GM21423 (cell line): ENCODE measurements at regions not wholly inside any gene's neighbourhood (a gene's known extent, or its start where the extent isn't known, plus 50 kb on each side); places are given as distances from the start of the nearest gene placed in this dataset.

ENCODE experiments used
- ATAC-seq: cut with Tn5 transposase; IDR thresholded peaks from one replicate; pipeline ENCODE4 v1.9.1; 2021; ENCODE audit warnings: mild to moderate bottlenecking, moderate library complexity; ENCODE audit not compliant: unreplicated experiment

DNA sequence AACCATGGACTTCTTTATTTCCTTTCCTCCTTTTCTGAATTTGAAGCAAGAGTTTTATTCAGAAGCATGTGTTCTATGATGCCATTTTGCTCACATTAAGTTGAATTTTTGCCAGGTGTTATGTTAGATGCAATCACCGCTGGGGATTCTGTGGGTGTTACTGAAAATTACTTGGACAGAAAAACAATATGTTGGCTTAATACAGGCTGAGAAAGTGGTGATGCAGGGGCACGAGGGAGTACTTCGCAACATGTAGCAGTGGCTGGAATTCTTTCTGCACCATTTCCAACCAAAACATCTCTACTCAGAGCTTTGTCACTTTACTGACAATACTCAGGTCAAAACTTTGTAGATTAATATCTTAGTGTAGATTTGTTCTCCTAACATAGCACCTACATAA is 109.2 kb upstream of the PCDH18 start:
- ATAC-seq: no peak

DNA sequence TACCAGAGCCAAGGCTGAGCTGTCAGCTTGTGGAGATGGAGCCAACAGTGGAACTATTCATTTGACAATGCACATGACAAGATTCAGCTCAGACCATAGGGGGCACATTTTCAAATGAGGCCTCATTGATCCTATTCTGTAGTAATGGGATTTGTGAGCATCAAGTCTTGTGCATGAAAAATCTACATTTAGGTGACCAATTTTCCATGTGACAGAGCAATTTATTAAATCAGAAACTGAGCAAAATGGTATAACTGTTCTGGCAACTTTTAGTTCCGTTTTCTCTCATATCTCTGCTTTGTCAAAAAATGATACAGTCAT is 108.5 kb upstream of the PCDH18 start:
- ATAC-seq: no peak

GRCh38 chr4:137640156-137640837 is 108.0 kb upstream of the PCDH18 start:
- peak; percentile 54 for ATAC-seq

- no peak for ATAC-seq
Observed at GRCh38 chr4:137638934-137639333, 106.6 kb upstream of the PCDH18 start.

GRCh38 chr4:137635601-137636000 is 103.3 kb upstream of the PCDH18 start:
- no peak for ATAC-seq

DNA sequence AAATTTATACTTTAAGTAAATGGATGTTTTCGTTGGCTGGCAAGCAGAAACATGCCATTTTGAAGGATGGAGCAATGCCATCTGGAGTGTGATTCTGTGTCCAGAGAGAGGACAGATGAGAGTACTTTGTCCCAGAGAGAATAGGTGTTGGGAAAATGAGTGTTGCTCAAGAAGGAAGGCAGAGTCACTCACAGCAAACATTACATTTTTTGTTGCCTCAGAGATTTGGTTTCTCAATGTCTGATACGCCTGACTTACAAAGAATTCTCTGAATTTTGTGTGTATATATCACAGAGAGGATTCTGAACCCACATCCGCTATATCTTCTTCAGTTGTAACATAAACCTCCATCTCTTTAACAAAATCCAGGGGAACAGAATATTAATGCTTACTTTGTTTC is 102.8 kb upstream of the PCDH18 start:
- ATAC-seq: no peak

- ATAC-seq: no peak
Observed at GRCh38 chr4:137632842-137633241, 100.5 kb upstream of the PCDH18 start.

GRCh38 chr4:137631605-137632004 is 99.3 kb upstream of the PCDH18 start:
- no peak for ATAC-seq

- ATAC-seq: no peak
Observed at GRCh38 chr4:137630252-137630651, 98.0 kb upstream of the PCDH18 start.

DNA sequence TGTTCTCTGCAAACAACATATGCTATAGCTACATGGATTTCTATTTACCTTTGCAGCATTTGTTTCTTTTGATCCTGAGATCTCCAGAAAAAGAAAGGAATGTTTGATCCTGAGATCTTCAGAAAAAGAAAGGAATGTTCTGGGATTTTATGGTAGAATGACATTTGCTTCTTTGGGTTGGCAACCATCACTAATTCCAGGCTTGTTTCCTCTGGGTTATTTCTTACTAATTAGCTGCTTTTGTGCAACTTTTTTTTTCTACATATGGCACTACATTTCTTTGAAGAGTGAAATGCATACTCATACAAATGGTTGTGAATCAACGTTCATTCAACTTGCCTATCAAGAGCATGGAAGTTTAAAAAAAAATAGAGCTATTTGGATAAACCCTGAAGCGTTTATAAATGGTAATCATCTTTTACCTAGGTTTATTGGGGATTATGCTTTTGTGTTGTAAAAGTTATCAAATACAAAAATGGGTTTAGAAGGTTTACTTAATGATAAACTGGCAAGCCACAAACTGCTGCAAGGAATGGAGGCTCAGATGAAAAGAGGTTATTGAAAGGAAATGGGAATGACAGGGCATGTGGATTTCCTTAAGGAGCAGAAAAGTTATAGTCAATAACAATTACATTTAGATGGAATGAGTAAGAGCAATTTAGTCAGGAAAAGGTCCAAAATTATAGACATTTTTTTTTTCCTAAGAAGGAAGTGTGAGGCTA is 95.6 kb upstream of the PCDH18 start:
- ATAC-seq: no peak

DNA sequence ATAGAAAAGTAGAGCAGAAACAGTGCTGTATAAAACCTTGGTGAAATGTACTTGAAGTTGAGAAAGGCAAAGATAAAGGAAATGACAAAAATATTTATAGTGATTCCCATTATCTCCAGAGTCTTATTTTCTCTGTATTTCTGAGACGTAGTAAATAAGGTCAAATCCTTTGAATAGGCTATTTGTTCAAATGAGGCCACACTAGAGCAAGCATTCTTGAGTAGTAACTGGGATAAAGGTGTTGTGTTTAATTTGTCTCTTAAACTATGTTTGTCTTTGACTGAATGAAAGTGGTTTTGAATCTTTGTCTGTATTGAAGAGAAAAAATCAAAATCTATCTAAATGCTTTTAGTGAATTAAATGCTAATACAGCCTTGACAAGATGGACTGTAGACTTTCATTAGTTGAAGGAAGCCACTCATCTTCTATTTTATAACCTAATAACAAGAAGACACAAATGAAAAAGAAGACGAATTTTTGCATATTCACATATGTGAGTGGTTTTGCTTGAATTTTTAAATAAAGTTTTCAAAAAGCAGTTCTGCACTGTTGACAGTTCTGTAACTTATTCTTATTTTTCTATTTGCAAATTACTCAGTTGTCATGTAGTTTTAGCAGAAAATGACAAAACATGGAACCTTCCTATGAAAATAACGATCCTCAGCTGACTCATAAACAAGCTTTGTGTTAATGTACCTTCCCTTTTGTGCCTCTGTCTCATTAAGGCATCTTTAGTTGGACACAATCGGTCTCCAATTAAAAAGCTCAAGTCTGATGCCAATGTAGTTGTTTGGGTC is 94.8 kb upstream of the PCDH18 start:
- no peak for ATAC-seq

DNA sequence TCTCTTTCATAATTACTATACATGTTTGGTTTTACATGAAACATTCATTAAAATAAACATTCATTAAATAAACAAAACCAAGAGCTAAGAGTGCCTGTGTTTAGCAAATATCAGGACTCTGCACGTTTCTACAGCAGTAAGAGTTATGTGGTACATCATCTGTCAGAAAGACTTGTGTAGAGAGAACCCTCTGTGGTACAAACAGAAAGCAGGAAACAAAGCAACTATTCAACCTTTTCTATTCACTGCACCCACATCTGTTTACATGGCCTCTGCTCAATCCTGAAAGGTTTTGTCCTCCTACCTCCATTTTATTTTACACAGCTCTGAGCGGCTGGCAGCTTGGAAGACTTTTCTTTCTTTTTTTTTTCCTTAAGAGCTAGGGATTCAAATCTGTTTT is 90.7 kb upstream of the PCDH18 start:
- ATAC-seq: no peak

DNA sequence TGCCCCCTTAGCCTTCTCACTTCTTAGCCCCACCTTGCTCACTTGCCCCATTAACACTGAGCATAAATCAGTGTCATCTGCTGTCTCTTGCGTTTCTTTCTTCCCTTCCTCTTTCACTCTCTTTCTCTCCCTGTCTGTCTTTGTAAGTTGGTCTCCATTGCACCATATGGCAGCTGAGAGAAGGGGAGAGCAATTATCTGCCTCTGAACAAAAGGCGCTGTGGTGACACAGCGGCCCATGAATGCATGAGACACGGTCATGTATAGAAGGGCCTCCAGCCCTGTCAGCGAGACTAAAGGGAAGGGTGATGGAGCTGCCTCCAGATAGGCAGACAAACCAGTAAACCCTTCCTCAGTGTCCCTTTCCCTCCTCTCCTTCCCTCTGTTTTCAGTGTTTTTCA is 88.8 kb upstream of the PCDH18 start:
- no peak for ATAC-seq

DNA sequence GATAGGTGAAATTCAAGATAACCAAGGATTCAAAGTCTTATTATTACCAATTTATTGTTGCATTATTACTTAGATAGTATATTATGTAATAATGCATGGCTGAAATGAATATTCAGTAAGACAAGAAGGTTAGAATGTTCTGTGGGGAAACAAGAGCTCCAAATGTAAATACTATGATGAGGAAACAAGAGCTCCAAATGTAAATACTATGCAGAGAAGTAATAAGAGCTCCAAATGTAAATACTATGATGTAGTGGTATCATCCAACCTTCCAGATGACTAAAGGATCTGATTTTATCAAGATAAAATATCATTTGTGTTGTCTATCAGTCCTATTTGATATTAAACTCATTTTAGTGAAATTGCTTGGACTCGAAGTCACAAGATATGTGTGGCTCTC is 82.2 kb upstream of the PCDH18 start:
- ATAC-seq: no peak

DNA sequence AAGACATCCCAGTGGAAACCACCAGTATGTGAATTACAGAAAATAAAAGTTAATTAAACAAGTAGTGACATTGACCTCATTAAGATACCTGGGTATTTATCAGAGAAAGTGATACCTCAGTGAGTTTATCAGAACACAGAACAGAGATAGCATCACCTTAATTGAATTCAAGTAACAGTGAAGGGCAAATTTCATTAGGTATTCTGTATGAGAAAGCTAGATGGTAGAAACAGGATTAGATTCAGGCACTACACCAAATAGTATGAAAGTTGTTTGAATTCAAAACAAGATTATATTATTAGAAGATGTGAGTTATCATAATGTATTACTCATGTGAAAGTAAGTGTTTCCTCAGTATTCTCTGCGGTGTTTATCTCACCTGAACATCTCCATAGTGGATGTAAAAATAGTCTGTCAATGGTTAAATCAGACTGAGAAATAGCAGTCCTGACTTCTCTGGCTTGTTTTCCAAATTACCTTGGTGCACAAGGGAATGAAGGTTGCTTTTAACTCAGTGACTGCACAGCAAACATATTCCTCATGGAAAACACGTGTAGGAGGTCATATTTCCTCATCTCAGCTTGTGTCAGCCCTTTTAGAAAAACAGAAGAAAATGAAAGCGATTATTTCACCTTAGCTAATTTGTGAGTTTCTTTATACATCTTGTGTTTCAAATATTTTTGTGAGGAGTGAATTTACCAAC is 79.9 kb upstream of the PCDH18 start:
- no peak for ATAC-seq

- no peak for ATAC-seq
Observed at GRCh38 chr4:137610960-137611359, 78.7 kb upstream of the PCDH18 start.

GRCh38 chr4:137609718-137610430 is 77.6 kb upstream of the PCDH18 start:
- no peak for ATAC-seq

DNA sequence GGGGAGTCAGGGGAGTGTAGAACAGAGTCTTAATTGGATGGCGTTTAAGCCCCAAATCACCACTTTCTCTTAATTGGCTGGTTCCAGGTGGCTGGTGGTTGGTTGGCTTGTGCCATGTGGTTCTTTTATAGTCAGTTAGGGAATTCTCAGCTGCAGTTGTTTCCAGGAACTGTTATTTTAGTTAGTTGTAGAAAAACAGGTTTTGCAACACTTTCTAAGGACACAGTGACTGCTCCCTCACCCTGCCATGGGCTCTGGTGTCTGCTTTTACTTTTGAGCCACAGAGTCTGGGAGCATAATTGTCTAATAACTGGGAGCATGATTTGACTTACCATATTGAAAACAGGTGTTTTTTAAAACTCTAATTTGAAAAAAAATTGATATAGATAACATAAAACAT is 75.8 kb upstream of the PCDH18 start:
- no peak for ATAC-seq

- ATAC-seq: no peak
Observed at GRCh38 chr4:137602436-137602835, 70.1 kb upstream of the PCDH18 start.

DNA sequence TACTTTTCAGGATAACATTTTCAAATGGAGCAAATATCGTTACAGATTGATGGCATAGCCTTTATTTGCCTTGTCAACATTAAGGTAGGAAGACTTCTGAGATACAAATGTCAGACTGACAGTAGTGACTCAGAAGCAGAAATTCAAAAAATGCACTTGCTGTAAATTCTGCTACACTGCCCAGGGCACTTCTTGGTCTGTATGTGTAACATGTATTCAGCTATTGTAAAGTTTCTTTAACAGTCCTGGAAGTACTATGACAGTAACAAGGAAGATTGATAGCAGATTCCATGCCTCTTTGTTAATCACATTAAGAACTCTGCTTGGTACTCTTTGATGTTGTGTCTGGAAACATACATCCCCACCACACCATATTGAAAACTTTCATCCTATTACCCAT is 69.6 kb upstream of the PCDH18 start:
- ATAC-seq: no peak

DNA sequence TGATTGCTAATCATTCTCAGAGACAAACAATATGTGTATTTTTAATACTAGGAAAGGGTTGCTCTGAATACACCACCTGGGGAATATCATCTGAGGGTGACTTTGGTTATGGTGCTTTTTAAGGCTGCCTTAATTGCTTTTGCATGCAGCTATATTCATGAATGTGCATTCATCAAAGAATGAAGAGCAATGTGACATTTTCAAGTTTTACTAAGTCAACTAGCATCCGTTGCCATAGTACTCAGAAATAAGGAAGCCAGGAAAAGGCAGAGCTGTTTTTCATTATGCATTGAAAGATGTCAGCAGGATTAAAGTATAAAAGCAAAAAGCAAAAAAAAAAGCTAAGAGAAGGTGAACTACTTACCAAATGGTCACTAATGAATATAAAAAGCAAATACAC is 67.4 kb upstream of the PCDH18 start:
- ATAC-seq: no peak
